Liver (tissue), 8 donors: ENCODE measurements at regions not wholly inside any gene's neighbourhood (a gene's known extent, or its start where the extent isn't known, plus 50 kb on each side); places are given as distances from the start of the nearest gene placed in this dataset.

Experiments
- DNase-seq: peaks from one replicate; pipeline ENCODE4 v3.0.0-alpha.2; 2017; ENCODE audit warnings: low spot score
- H3K27ac ChIP-seq, 2 donors: one replicate each; pipeline ENCODE4 v1.7.0; 2013; ENCODE audit warnings: inconsistent platforms in 2 of 2, low read length in 2 of 2, control low read depth in 1 of 2, low read depth in 1 of 2, mild to moderate bottlenecking in 1 of 2
- H3K27me3 ChIP-seq, 4 donors: one replicate each; pipeline versions ENCODE4 v1.6.1 to v1.7.0; 2013; ENCODE audit warnings: low read length in 3 of 4, inconsistent platforms in 1 of 4, mild to moderate bottlenecking in 1 of 4, moderate library complexity in 1 of 4; ENCODE audit not compliant: control insufficient read depth in 4 of 4, insufficient read depth in 4 of 4
- H3K36me3 ChIP-seq, 4 donors: one replicate each; pipeline versions ENCODE4 v1.6.1 to v1.7.0; 2013; ENCODE audit warnings: low read length in 3 of 4, mild to moderate bottlenecking in 3 of 4, low read depth in 1 of 4, moderate library complexity in 1 of 4; ENCODE audit not compliant: control insufficient read depth in 4 of 4, insufficient read depth in 3 of 4
- H3K4me1 ChIP-seq, 4 donors: one replicate each; pipeline versions ENCODE4 v1.6.1 to v1.7.0; 2013; ENCODE audit warnings: low read length in 3 of 4, mild to moderate bottlenecking in 3 of 4, moderate library complexity in 1 of 4; ENCODE audit not compliant: control insufficient read depth in 4 of 4, insufficient read depth in 4 of 4
- H3K4me3 ChIP-seq, 3 donors: one replicate each; pipeline versions ENCODE4 v1.6.1 to v1.7.0; 2013; ENCODE audit warnings: low read length in 3 of 3, control low read depth in 1 of 3, low read depth in 1 of 3, mild to moderate bottlenecking in 1 of 3
- H3K9ac ChIP-seq, 2 donors: one replicate each; pipeline ENCODE4 v1.7.0; 2013; ENCODE audit warnings: low read length in 2 of 2, mild to moderate bottlenecking in 2 of 2, moderate library complexity in 2 of 2, control low read depth in 1 of 2, low read depth in 1 of 2
- H3K9me3 ChIP-seq, 4 donors: one replicate each; pipeline versions ENCODE4 v1.6.1 to v1.7.0; 2013; ENCODE audit warnings: low read length in 3 of 4; ENCODE audit not compliant: control insufficient read depth in 4 of 4
- CTCF ChIP-seq: fragments of 150-350 bp; IDR thresholded peaks from 2 replicates; pipeline ENCODE4 v1.5.1; 2017; ENCODE audit warnings: improper control_type of control experiment, low read depth, low read length; ENCODE audit not compliant: missing input control
- EGR1 ChIP-seq, 2 donors: IDR thresholded peaks; 2 replicates each; pipeline ENCODE4 v1.6.1; 2016 to 2018; ENCODE audit warnings: antibody characterized with exemption in 2 of 2, low read depth in 2 of 2
- FOXA1 ChIP-seq: IDR thresholded peaks from 2 replicates; pipeline ENCODE4 v1.6.1; 2016; ENCODE audit warnings: antibody characterized with exemption
- FOXA2 ChIP-seq: IDR thresholded peaks from 2 replicates; pipeline ENCODE4 v1.6.1; 2016; ENCODE audit warnings: antibody characterized with exemption
- HNF4A ChIP-seq, 2 donors: conservative IDR thresholded peaks; 2 replicates each; pipeline ENCODE4 v1.6.1; 2016; ENCODE audit warnings: antibody characterized with exemption in 2 of 2, mild to moderate bottlenecking in 2 of 2
- HNF4G ChIP-seq: IDR thresholded peaks from 2 replicates; pipeline ENCODE4 v1.6.1; 2016; ENCODE audit warnings: antibody characterized with exemption
- JUND ChIP-seq, 2 donors: IDR thresholded peaks; 2 replicates each; pipeline ENCODE4 v1.6.1; 2016; ENCODE audit warnings: antibody characterized with exemption in 2 of 2
- MAX ChIP-seq: IDR thresholded peaks from 2 replicates; pipeline ENCODE4 v1.6.1; 2016; ENCODE audit warnings: antibody characterized with exemption
- RAD21 ChIP-seq, 2 donors: IDR thresholded peaks; 2 replicates each; pipeline ENCODE4 v1.6.1; 2016; ENCODE audit warnings: antibody characterized with exemption in 2 of 2, mild to moderate bottlenecking in 2 of 2
- REST ChIP-seq: IDR thresholded peaks from 2 replicates; pipeline ENCODE4 v1.6.1; 2016; ENCODE audit warnings: antibody characterized with exemption, mild to moderate bottlenecking
- SP1 ChIP-seq: IDR thresholded peaks from 2 replicates; pipeline ENCODE4 v1.6.1; 2018; ENCODE audit warnings: antibody characterized with exemption, mild to moderate bottlenecking
- TAF1 ChIP-seq: conservative IDR thresholded peaks from 2 replicates; pipeline ENCODE4 v1.6.1; 2016; ENCODE audit warnings: antibody characterized with exemption, mild to moderate bottlenecking
- YY1 ChIP-seq: IDR thresholded peaks from 2 replicates; pipeline ENCODE4 v1.6.1; 2016; ENCODE audit warnings: antibody characterized with exemption, mild to moderate bottlenecking
- WGBS: extraction: QIAGEN DNeasy Blood & Tissue Kit; methylation state at CpG from one replicate; pipeline ENCODE4 v1.1.7; 2013; 5-methylcytosine and 5-hydroxymethylcytosine counted together
- TF ChIP-seq, protein P1 (sequence below): IDR thresholded peaks from 2 replicates; pipeline ENCODE4 v1.6.1; 2016; ENCODE audit warnings: antibody characterized with exemption
- TF ChIP-seq, protein P2 (sequence below): IDR thresholded peaks from 2 replicates; pipeline ENCODE4 v1.6.1; 2016; ENCODE audit warnings: antibody characterized with exemption
- donor health status: healthy.
- donor health status: healthy.
- donor health status: healthy.
- donor health status: healthy.
- donor health status: healthy.

DNA sequence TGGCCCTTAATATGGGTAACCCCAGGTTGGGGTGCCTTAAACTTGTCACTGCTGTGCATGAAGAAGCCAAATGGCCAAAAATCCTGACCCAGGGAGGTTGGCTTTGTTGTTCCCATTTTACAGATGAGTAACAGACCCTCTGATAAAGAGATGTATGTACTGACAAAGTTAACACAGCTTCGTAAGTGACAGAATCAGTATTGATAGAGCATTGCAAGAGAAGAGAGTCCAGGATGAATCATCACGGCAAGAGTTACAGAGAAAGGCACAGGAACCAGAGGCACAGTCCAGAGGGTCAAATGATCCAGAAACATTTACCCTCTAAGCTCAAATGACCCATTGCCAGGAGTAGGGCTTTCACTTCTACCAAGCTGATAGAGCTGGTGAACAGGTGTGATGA, 103.8 kb upstream of the SMC2 start:
- H3K27me3 ChIP-seq: peaks cover 0 to 3% (median 0%) of the 10 kb centered on the region in 4 donors
- H3K9ac ChIP-seq: no peak overlapping the region
- H3K27ac ChIP-seq: no peak overlapping the region
- no peaks in the 10 kb centered on the region for H3K4me1 ChIP-seq
- no peak overlapping the region for H3K4me3 ChIP-seq
- 76% methylated on average over 2 of the region's 2 CpGs for WGBS
- TF ChIP-seq MAX (no peak), CTCF (no peak), EGR1 (IDR thresholded peaks at IDR 0.05; ENCODE audit: low read depth in 2 of 2) (no peak), HNF4A (conservative IDR thresholded peaks at IDR 0.05) (no peak), FOXA2 (no peak), TAF1 (no peak), JUND (IDR thresholded peaks at IDR 0.05) (no peak), FOXA1 (no peak), HNF4G (no peak), RAD21 (IDR thresholded peaks at IDR 0.05) (no peak), YY1 (no peak), REST (no peak), SP1 (no peak)
- TF ChIP-seq, protein P1, sequence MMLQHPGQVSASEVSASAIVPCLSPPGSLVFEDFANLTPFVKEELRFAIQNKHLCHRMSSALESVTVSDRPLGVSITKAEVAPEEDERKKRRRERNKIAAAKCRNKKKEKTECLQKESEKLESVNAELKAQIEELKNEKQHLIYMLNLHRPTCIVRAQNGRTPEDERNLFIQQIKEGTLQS: no peak
- H3K36me3 ChIP-seq: no peaks in the 10 kb centered on the region
- peaks cover 0 to 2% (median 0%) of the 10 kb centered on the region in 4 donors for H3K9me3 ChIP-seq
- DNase-seq: no peak

DNA sequence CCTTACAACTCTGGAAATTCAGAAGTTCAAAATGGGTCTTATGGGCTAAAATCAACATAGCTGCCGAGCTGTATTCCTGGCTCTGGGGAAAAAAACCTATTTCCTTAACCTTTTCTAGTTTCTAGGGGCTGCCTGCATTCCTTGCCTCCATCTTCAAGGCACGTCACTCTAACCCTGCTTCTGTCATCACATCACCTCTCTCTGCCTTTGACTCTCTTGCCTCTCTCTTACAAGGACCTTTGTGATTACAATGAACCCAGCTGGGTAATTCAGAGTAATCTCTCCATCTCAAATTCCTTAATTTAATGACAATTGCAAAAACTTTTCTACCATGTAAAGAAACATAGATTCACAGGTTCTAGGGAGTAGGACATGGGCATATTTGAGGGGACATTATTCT, 103.1 kb upstream of the SMC2 start:
- WGBS: 52% methylated on average over 2 of the region's 2 CpGs
- Histone ChIP-seq H3K36me3 (no peaks in the 10 kb centered on the region), H3K9ac (no peak overlapping the region), H3K27me3 (peaks cover 0 to 3% (median 0%) of the 10 kb centered on the region in 4 donors), H3K4me1 (no peaks in the 10 kb centered on the region), H3K4me3 (no peak overlapping the region), H3K27ac (no peak overlapping the region), H3K9me3 (peaks cover 0 to 2% (median 0%) of the 10 kb centered on the region in 4 donors)
- TF ChIP-seq CTCF: no peak
- TF ChIP-seq YY1: no peak
- TF ChIP-seq, protein P2, sequence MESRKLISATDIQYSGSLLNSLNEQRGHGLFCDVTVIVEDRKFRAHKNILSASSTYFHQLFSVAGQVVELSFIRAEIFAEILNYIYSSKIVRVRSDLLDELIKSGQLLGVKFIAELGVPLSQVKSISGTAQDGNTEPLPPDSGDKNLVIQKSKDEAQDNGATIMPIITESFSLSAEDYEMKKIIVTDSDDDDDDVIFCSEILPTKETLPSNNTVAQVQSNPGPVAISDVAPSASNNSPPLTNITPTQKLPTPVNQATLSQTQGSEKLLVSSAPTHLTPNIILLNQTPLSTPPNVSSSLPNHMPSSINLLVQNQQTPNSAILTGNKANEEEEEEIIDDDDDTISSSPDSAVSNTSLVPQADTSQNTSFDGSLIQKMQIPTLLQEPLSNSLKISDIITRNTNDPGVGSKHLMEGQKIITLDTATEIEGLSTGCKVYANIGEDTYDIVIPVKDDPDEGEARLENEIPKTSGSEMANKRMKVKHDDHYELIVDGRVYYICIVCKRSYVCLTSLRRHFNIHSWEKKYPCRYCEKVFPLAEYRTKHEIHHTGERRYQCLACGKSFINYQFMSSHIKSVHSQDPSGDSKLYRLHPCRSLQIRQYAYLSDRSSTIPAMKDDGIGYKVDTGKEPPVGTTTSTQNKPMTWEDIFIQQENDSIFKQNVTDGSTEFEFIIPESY: no peak
- TF ChIP-seq MAX: no peak
- DNase-seq: no peak
